ENCODE measurements at regions not wholly inside any gene's neighbourhood (a gene's known extent, or its start where the extent isn't known, plus 50 kb on each side); places are given as distances from the start of the nearest gene placed in this dataset.

GRCh38 chr12:5343711-5344110 lies 88.2 kb upstream of the NTF3 start:
- TF ChIP-seq CTCF (IDR thresholded peaks at IDR 0.05) = no peak
- no peak for TF ChIP-seq EZH2 (IDR thresholded peaks at IDR 0.05)
- no peak for TF ChIP-seq EZH2phosphoT487 (IDR thresholded peaks at IDR 0.05)
